HG03442 (cell line): ENCODE measurements at regions not wholly inside any gene's neighbourhood (a gene's known extent, or its start where the extent isn't known, plus 50 kb on each side); places are given as distances from the start of the nearest gene placed in this dataset.

Source experiments
- ATAC-seq: cut with Tn5 transposase; IDR thresholded peaks from one replicate; pipeline ENCODE4 v1.9.1; 2021; ENCODE audit warnings: mild to moderate bottlenecking, moderate library complexity; ENCODE audit not compliant: unreplicated experiment

- ATAC-seq: no peak
Observed at GRCh38 chr22:19640306-19640705, 74.0 kb upstream of the SEPTIN5 start.

- ATAC-seq: no peak
Observed at GRCh38 chr22:19641254-19641982, 72.9 kb upstream of the SEPTIN5 start.

- ATAC-seq: no peak
Observed at GRCh38 chr22:19641983-19642451, 72.3 kb upstream of the SEPTIN5 start.

GRCh38 chr22:19643448-19644313 is 70.6 kb upstream of the SEPTIN5 start:
- no peak for ATAC-seq

GRCh38 chr22:19644314-19645223 is 69.7 kb upstream of the SEPTIN5 start:
- no peak for ATAC-seq

- no peak for ATAC-seq
Observed at GRCh38 chr22:19645391-19645790, 68.9 kb upstream of the SEPTIN5 start.

- ATAC-seq: no peak
Observed at GRCh38 chr22:19645905-19646304, 68.4 kb upstream of the SEPTIN5 start.

- ATAC-seq: no peak
Observed at GRCh38 chr22:19646383-19646782, 67.9 kb upstream of the SEPTIN5 start.

- ATAC-seq: no peak
Observed at GRCh38 chr22:19648419-19648929, 65.8 kb upstream of the SEPTIN5 start.

- ATAC-seq: no peak
Observed at GRCh38 chr22:19652316-19652715, 62.0 kb upstream of the SEPTIN5 start.

- no peak for ATAC-seq
Observed at GRCh38 chr22:19654338-19654987, 59.8 kb upstream of the SEPTIN5 start.

- ATAC-seq: no peak
Observed at GRCh38 chr22:19655399-19655798, 58.9 kb upstream of the SEPTIN5 start.

GRCh38 chr22:19656541-19657251 is 57.6 kb upstream of the SEPTIN5 start:
- no peak for ATAC-seq

- no peak for ATAC-seq
Observed at GRCh38 chr22:19657252-19658056, 56.8 kb upstream of the SEPTIN5 start.

- no peak for ATAC-seq
Observed at GRCh38 chr22:19658057-19658966, 56.0 kb upstream of the SEPTIN5 start.

- no peak for ATAC-seq
Observed at GRCh38 chr22:19658967-19659804, 55.1 kb upstream of the SEPTIN5 start.

GRCh38 chr22:19659805-19660345 is 54.4 kb upstream of the SEPTIN5 start:
- no peak for ATAC-seq
